Stimulated activated CD4-positive, alpha-beta T cell treated with anti-CD3 and anti-CD28 coated beads, Interleukin-1b, Interleukin-23, amount 100 ng/mL, for 48 hours (primary cell): ENCODE measurements at regions not wholly inside any gene's neighbourhood (a gene's known extent, or its start where the extent isn't known, plus 50 kb on each side); places are given as distances from the start of the nearest gene placed in this dataset.
A peak's percentile ranks its signal among the peaks of the same experiment; 100 is the strongest.
"Not testable (repeated sequence)": the region's sequence is repeated elsewhere in the genome, so short reads cannot be mapped to it uniquely, and the experiment has no call there.

ENCODE experiments used
- DNase-seq: peaks from one replicate; pipeline ENCODE4 v3.0.0-alpha.2; 2020

GRCh38 chr7:93048136-93048930 is 69.4 kb downstream of the SAMD9 start:
- no peak for DNase-seq

- no peak for DNase-seq
These were observed 70.2 kb downstream of the SAMD9 start for GRCh38 chr7:93047514-93048099.

- DNase-seq, result no peak
These were observed 71.1 kb downstream of the SAMD9 start for GRCh38 chr7:93046641-93047040.

GRCh38 chr7:93044147-93044810 is 73.5 kb downstream of the SAMD9 start:
- no peak for DNase-seq

GRCh38 chr7:93043385-93043985 is 74.3 kb downstream of the SAMD9 start:
- DNase-seq, result no peak

GRCh38 chr7:93040355-93040754 is 77.4 kb downstream of the SAMD9 start:
- DNase-seq, result no peak

GRCh38 chr7:93039786-93040185 is 78.0 kb downstream of the SAMD9 start:
- DNase-seq, result no peak

GRCh38 chr7:93039282-93039681 is 78.5 kb downstream of the SAMD9 start:
- no peak for DNase-seq

GRCh38 chr7:93036807-93037206 is 81.0 kb downstream of the SAMD9 start:
- DNase-seq, result peak; percentile 66

GRCh38 chr7:93036149-93036640 is 81.6 kb downstream of the SAMD9 start:
- DNase-seq, result no peak

- no peak for DNase-seq
These were observed 86.0 kb downstream of the SAMD9 start for GRCh38 chr7:93031795-93032194.

GRCh38 chr7:93030605-93031225 is 87.1 kb downstream of the SAMD9 start:
- DNase-seq, result no peak

GRCh38 chr7:93029056-93029455 is 88.7 kb downstream of the SAMD9 start:
- DNase-seq, result no peak

- DNase-seq, result no peak
These were observed 89.2 kb downstream of the SAMD9 start for GRCh38 chr7:93028610-93029009.

GRCh38 chr7:93027044-93027443 is 90.7 kb downstream of the SAMD9 start:
- DNase-seq, result no peak

GRCh38 chr7:93026425-93026824 is 91.4 kb downstream of the SAMD9 start:
- DNase-seq, result no peak

GRCh38 chr7:93025389-93025788 is 92.4 kb downstream of the SAMD9 start:
- no peak for DNase-seq

GRCh38 chr7:93022931-93023478 is 94.8 kb downstream of the SAMD9 start:
- not testable (repeated sequence) for DNase-seq

- DNase-seq, result no peak
These were observed 96.0 kb downstream of the SAMD9 start for GRCh38 chr7:93021748-93022147.

GRCh38 chr7:93018716-93019115 is 99.1 kb downstream of the SAMD9 start:
- no peak for DNase-seq

- no peak for DNase-seq
These were observed 100.9 kb downstream of the SAMD9 start for GRCh38 chr7:93016681-93017381.
